GM13976 (cell line): ENCODE measurements at regions not wholly inside any gene's neighbourhood (a gene's known extent, or its start where the extent isn't known, plus 50 kb on each side); places are given as distances from the start of the nearest gene placed in this dataset.

Experiments used
- DNase-seq: peaks from one replicate; pipeline ENCODE4 v3.0.0; 2012; ENCODE audit warnings: low spot score
- in situ Hi-C: fragments of 300-500 bp; cut with MboI; formaldehyde crosslinking; loops from one replicate; pipeline ENCODE4 v1.12.0; 2022; ENCODE audit warnings: low sequenced_read_pairs, mixed read lengths, inconsistent platforms; ENCODE audit not compliant: unreplicated experiment
- TF ChIP-seq, protein P1 (sequence below): IDR thresholded peaks from 2 replicates; pipeline ENCODE4 v1.5.1; 2012; ENCODE audit warnings: borderline replicate concordance, mild to moderate bottlenecking; ENCODE audit not compliant: insufficient read depth; ENCODE audit errors: extremely low read depth, missing control alignments, control extremely low read depth

- in situ Hi-C loops, result loop anchor here (10.0 to 25.0 kb wide), 2 partner anchors 315 to 742 kb away; partner anchors contain the start of gene PLXNC1
- TF ChIP-seq, protein P1, sequence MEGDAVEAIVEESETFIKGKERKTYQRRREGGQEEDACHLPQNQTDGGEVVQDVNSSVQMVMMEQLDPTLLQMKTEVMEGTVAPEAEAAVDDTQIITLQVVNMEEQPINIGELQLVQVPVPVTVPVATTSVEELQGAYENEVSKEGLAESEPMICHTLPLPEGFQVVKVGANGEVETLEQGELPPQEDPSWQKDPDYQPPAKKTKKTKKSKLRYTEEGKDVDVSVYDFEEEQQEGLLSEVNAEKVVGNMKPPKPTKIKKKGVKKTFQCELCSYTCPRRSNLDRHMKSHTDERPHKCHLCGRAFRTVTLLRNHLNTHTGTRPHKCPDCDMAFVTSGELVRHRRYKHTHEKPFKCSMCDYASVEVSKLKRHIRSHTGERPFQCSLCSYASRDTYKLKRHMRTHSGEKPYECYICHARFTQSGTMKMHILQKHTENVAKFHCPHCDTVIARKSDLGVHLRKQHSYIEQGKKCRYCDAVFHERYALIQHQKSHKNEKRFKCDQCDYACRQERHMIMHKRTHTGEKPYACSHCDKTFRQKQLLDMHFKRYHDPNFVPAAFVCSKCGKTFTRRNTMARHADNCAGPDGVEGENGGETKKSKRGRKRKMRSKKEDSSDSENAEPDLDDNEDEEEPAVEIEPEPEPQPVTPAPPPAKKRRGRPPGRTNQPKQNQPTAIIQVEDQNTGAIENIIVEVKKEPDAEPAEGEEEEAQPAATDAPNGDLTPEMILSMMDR, result no peak
- DNase-seq, result no peak
Observed at GRCh38 chr12:94879542-94879941, 124.0 kb downstream of the NDUFA12 start.

DNA sequence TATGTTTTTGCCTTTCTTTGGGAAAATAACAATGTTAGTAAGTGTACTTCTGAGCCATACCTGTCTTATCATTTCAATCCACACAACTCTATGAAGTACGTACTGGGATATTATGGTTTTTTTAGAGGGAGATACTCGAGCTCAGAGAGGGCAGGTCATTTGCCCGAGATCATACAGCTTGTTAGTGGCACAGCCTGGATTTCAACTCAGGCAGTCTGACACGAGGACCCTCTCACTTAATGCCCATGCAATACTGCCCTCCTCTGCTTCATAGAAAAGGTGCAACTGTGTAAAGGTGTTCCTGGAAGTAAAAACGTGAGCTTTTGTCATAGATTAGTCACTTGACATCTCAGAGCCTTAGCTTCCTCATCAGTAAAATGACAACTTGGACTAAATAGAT is 128.0 kb downstream of the NDUFA12 start:
- in situ Hi-C loops, result loop anchor here (10.0 to 25.0 kb wide), 2 partner anchors 311 to 738 kb away; partner anchors contain the start of gene PLXNC1
- DNase-seq, result peak; percentile 69

DNA sequence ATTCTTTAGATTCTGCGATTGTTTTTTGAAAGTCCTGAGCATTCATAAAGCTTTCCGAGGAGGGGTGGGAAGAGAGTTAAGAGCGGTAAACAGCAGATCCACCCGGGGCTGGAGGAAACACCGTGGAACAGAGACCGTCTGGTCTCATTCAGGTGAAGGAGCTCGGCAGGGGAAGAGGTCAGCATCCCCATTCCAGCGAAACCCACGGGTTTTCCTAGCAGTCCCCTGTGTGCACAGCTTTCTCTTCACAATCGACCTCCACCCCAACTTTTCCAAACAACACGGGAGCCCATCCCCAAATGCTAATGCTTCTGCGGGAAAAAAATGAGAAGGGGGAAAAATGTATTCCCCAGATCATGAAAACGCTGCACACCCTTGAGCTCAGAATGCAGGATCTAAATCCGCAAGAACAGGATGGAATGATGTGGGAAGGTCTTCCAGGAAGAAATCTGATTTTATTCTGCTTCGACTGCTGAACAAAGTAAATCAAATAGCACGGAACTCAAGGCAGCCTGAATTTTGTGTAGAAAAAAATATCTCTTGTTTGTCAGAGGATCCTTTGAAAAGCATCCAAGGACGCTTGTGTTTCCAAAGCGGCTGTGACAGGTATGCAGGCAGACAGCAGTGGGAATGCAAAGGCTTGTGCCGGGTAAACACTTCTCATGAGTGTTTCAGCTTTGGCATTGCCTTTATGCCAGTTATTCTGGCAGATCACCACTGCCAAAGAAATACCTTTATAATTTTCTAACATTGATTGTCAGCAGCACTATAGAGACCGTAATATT is 128.8 kb downstream of the NDUFA12 start:
- no peak for DNase-seq
- in situ Hi-C loops, result loop anchor here (10.0 to 25.0 kb wide), 2 partner anchors 310 to 737 kb away; partner anchors contain the start of gene PLXNC1
- TF ChIP-seq, protein P1, result no peak

More for the DNA sequence above, 128.0 kb downstream of the NDUFA12 start:
- TF ChIP-seq, protein P1, result peak; percentile 52

DNA sequence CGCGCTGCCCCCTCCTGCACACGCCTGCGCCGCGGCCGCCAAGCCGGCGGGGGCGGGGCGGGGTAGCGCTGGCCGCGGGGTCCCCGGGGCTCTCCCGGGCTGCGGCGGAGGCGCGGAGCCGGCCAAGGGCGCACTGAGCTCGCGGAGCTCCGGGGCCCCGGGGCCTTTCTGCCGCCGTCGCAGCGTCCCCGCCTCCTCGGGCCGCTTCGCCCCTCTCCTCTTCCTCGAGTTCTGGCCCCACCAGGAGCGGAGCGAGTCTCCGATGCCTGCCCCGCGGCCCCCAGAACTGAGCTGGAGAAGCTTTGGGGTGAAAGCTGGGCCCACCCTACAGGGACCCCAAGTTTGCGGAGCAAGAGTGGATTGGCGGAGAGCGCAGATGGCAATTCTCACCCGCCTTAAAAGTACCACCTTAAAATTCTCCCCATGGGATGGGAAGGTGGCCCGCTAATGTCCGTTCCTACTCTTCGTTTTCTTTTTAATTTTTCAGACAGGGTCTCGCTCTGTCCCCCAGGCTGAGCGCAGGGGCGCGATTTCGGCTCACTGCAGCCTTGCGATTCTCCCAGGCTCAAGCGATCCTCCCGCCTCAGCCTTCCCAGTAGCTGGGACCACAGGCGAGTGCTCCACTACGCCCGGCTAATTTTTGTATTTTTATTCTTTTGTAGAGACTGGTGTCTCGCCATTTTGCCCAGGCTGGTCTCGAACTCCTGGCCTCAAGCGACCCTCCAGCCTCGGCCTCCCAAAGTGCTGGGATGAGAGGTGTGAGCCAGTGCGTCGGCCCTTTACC is 129.6 kb downstream of the NDUFA12 start:
- TF ChIP-seq, protein P1, result peak; percentile 31
- DNase-seq, result peak; percentile 91
- in situ Hi-C loops, result loop anchor here (10.0 kb wide), 1 partner anchor 309 kb away; no protein-coding TSS in a partner anchor

DNA sequence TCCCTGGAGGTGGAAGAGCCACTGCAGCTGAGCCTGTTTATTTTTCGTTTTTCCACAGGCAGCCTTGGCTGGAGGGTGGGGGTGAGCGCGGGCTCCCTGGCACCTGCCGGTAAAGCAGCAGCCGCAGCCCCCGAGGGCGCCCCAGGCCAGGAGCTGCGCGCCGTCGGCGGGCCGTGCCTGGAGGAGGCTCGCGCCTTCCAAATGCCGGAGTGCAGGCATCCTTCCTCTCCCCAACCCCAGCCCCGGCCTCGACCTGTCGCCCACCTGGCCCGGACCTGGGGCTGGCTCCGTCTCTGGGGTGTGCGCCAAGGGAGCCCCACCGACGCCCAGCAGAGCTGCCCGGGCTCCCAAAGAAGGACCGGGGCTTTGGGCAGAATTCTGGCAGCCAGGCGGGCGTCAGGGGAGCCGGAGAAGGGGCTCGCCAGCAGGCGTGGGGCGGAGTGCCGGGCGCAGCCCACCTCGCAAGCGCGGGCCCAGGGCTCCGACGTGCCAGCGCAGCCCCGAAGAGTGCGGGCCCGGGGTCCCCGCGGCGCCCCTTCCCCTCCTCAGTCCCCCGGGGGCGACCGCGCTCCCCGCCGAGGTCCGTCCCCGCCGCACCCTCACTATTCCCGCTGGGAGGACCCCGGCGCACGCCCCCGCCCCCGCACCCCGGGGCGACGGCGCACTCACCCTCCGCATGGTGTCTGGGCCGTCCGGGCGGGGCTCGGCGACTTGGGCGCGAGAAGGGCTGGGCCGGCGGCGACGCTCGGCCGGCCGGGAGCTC is 130.3 kb downstream of the NDUFA12 start:
- TF ChIP-seq, protein P1, result no peak
- DNase-seq, result peak; percentile 50
- in situ Hi-C loops, result loop anchor here (10.0 kb wide), 1 partner anchor 308 kb away; no protein-coding TSS in a partner anchor

DNA sequence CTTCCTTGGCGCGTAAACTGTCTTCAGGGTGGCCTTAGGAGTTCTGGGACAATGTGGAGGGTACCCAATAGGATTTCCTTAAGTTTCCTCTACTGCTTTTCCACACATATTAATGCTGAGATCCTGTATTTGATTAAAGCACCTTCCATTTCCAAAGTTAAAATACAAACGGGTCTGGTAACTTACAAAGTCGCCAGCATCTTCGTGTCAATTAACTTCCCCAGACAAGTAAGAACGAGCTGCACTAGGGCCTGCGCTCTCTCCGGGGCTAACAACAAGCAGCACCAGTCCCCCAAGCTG is 130.9 kb downstream of the NDUFA12 start:
- no peak for DNase-seq
- TF ChIP-seq, protein P1, result no peak
- in situ Hi-C loops, result loop anchor here (10.0 kb wide), 1 partner anchor 308 kb away; no protein-coding TSS in a partner anchor
